HG03342 (cell line): ENCODE measurements at regions not wholly inside any gene's neighbourhood (a gene's known extent, or its start where the extent isn't known, plus 50 kb on each side); places are given as distances from the start of the nearest gene placed in this dataset.
"Not testable (repeated sequence)": the region's sequence is repeated elsewhere in the genome, so short reads cannot be mapped to it uniquely, and the experiment has no call there.

Experiments used
- ATAC-seq: cut with Tn5 transposase; IDR thresholded peaks from one replicate; pipeline ENCODE4 v1.9.1; 2021; ENCODE audit warnings: mild to moderate bottlenecking, moderate library complexity; ENCODE audit not compliant: unreplicated experiment

DNA sequence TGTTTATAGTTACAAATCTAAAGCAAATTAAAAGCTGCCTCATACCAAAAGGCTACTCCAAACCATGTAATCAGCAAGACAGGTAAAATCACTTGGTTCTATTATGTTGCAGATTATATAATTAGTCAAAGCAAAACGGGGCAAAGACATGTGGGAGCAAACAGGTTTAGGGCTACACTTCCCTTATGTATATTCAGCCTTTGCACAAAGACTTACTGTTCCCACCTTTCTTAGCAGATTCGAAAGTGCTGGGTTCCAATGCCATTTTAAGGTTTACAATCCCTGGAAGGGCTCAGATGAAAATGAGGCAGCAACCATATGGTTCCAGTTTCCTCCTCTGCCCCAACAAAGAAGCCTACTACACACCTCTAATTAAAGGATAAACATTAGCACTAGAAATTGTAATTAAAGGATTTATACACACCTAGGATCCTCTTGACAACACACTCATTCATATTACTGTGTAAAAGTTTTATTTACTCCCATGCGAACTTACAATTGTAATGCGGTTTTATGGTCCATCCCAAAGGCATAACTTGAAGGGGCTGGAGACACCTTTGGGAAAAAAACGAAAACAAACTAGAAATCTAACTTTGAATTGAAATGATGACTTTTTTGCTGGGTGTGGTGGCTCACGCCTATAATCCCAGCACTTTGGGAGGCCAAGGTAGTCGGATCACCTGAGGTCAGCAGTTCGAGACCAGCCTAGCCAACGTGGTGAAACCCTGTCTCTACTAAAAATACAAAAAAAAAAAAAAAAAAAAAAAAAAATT lies 117.3 kb upstream of the PKN2 start:
- no peak for ATAC-seq

- no peak for ATAC-seq
Measured at GRCh38 chr1:88571506-88571905, 112.6 kb upstream of the PKN2 start.

DNA sequence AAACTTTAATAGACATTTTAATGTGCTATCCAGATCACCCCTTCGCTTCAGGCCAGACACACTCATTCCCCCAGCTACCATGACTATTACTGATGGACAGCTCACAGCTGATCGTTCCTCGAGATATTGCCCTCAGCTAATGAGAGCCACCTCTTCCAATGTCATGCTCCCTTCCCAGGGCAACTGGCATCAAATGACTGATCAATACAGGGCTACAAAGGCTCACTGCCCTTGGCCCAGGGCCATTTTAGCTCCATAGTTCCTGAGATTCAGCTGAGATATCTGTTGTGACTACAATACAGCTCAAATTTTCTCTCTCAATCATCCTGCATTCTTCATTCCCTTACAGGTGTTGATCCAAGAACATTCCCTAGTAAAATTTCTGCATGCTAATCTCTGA lies 104.5 kb upstream of the PKN2 start:
- ATAC-seq: no peak

GRCh38 chr1:88581703-88582102 lies 102.4 kb upstream of the PKN2 start:
- ATAC-seq: no peak

- no peak for ATAC-seq
Measured at GRCh38 chr1:88593358-88593757, 90.7 kb upstream of the PKN2 start.

- peak; percentile 82 for ATAC-seq
Measured at GRCh38 chr1:88595355-88596002, 88.6 kb upstream of the PKN2 start.

- ATAC-seq: not testable (repeated sequence)
Measured at GRCh38 chr1:88597973-88598372, 86.1 kb upstream of the PKN2 start.

GRCh38 chr1:88608139-88608943 lies 75.7 kb upstream of the PKN2 start:
- ATAC-seq: peak; percentile 83

DNA sequence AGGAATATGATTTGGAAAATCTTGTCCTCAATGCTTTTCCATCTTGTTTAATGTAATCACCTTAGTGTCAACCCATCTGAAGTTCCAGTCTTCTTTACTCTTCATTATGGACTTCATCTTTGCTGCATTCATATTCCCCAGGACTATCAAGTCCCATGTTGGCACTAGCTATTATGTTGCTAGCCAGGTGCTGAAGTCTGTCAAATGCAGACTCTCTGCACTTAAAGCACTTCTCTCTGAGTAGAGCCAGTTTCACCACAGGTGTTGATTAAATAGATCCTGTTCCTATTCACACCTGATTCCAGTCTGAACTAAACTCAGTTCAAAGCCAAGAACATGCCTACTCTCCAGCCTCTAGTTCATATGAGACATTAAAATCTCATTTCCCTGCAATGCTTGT lies 75.0 kb upstream of the PKN2 start:
- no peak for ATAC-seq

GRCh38 chr1:88610687-88611086 lies 73.4 kb upstream of the PKN2 start:
- no peak for ATAC-seq

DNA sequence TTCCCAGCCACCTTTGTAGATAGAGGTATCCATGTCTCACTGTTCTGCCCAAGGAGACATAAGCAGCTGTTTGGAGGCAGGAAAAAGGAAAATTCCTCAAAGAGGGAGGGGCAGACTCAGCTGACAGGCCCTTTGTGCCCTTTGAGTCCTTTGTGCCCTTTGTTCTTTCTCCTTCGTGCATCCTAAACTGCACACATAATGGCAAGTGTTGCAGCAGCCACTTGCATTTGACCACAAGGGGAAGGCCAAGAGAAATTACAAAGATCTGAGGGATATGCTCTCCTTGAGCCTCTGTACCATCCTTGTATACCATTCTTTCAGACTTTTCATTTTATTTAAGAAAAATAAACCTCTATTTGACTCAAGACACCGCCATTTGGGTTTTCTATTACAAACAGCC lies 71.8 kb upstream of the PKN2 start:
- ATAC-seq: no peak

DNA sequence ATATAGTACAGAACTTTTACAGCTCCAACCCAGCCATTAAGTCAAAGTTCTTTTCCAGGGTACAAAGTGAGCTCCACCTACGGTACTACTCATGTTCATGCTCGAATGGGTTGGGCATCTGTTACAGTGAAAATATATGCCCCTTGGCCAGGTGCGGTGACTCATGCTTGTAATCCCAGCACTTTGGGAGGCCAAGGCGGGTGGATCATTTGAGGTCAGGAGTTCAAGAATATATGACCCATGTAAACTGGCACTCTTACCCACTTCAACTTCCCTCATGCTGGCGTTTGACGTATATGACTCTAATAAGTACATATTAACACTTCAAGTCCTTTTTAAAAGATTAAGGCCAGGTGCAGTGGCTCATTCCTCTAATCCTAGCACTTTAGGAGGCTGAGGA lies 71.3 kb upstream of the PKN2 start:
- ATAC-seq: no peak

GRCh38 chr1:88618331-88618730 lies 65.7 kb upstream of the PKN2 start:
- no peak for ATAC-seq

GRCh38 chr1:88623101-88623500 lies 61.0 kb upstream of the PKN2 start:
- not testable (repeated sequence) for ATAC-seq
